MCF 10A (cell line): ENCODE measurements at regions not wholly inside any gene's neighbourhood (a gene's known extent, or its start where the extent isn't known, plus 50 kb on each side); places are given as distances from the start of the nearest gene placed in this dataset.
A peak's percentile ranks its signal among the peaks of the same experiment; 100 is the strongest.

ENCODE experiments used
- BruUV-seq: library from RNA; stranded (reverse); fragments of 400-500 nt; replicated peaks from 2 replicates; lab custom pipeline; 2021; lab: Mats Ljungman, UMichigan
- CTCF ChIA-PET: fragments of 300-600 bp; sonication (Branson Sonifier 250); formaldehyde crosslinking; extraction: SDS; loops from one replicate; lab custom pipeline; 2021; ENCODE audit warnings: antibody characterized with exemption, inconsistent platforms; lab: Yijun Ruan, JAX
- POLR2A ChIA-PET: fragments of 300-600, 350-650 bp; sonication (Branson Sonifier 250); formaldehyde crosslinking; extraction: SDS; loops from one replicate; lab custom pipeline; 2020; ENCODE audit warnings: antibody characterized with exemption, inconsistent platforms; lab: Yijun Ruan, JAX
- DNase-seq: peaks from one replicate; pipeline ENCODE4 v3.0.0-alpha.2; 2018; ENCODE audit not compliant: unreplicated experiment
- H3K27ac Mint-ChIP-seq: one replicate; pipeline ENCODE4 v1.8.0; 2022; ENCODE audit warnings: mild to moderate bottlenecking, low read depth, mixed read lengths; ENCODE audit not compliant: unreplicated experiment
- H3K27me3 Mint-ChIP-seq: one replicate; pipeline ENCODE4 v1.8.0; 2022; ENCODE audit warnings: mixed read lengths; ENCODE audit not compliant: insufficient read depth, unreplicated experiment
- H3K36me3 Mint-ChIP-seq: one replicate; pipeline ENCODE4 v1.8.0; 2022; ENCODE audit warnings: mild to moderate bottlenecking, moderate library complexity, mixed read lengths; ENCODE audit not compliant: insufficient read depth, unreplicated experiment
- H3K4me1 Mint-ChIP-seq: one replicate; pipeline ENCODE4 v1.8.0; 2022; ENCODE audit warnings: mixed read lengths; ENCODE audit not compliant: insufficient read depth, unreplicated experiment
- H3K4me3 Mint-ChIP-seq: one replicate; pipeline ENCODE4 v1.8.0; 2022; ENCODE audit warnings: mild to moderate bottlenecking, moderate library complexity, mixed read lengths; ENCODE audit not compliant: unreplicated experiment
- H3K9me3 Mint-ChIP-seq: one replicate; pipeline ENCODE4 v1.8.0; 2022; ENCODE audit warnings: mixed read lengths; ENCODE audit not compliant: unreplicated experiment
- intact Hi-C: fragments of 100-400 bp; cut with micrococcal nuclease; formaldehyde crosslinking; loops from 2 replicates; pipeline ENCODE4 v1.14.1; 2022
- TF ChIP-seq, protein P1 (sequence below): fragments of 200-600 bp; IDR thresholded peaks from one replicate; pipeline ENCODE4 v1.8.0; 2022; ENCODE audit warnings: antibody characterized with exemption, mild to moderate bottlenecking; ENCODE audit not compliant: unreplicated experiment

DNA sequence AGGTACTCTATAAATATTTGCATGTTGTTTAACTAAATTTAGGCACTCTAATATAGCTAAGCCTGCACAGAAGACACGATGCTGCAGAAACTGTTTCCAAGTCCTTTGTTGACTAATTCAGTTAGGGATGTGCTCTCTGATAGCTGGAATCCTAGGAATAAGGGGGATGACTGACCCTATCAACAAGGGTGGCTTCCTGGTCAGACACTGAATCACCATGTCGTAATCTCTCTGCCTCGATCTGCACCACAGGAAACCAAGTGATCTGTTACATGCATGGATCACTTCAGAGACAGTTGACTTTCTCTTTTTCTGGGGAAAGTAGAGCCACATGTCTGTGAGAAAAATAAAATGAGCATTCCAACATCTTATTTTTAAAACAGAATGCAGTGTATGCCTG, 169.1 kb downstream of the GUCY2F start:
- Mint-ChIP-seq H3K4me3 (no peak overlapping the region), H3K4me1 (no peaks in the 10 kb centered on the region), H3K27me3 (peaks cover 75% of the 10 kb centered on the region), H3K27ac (no peak overlapping the region), H3K36me3 (no peaks in the 10 kb centered on the region), H3K9me3 (no peaks in the 10 kb centered on the region)
- TF ChIP-seq, protein P1, sequence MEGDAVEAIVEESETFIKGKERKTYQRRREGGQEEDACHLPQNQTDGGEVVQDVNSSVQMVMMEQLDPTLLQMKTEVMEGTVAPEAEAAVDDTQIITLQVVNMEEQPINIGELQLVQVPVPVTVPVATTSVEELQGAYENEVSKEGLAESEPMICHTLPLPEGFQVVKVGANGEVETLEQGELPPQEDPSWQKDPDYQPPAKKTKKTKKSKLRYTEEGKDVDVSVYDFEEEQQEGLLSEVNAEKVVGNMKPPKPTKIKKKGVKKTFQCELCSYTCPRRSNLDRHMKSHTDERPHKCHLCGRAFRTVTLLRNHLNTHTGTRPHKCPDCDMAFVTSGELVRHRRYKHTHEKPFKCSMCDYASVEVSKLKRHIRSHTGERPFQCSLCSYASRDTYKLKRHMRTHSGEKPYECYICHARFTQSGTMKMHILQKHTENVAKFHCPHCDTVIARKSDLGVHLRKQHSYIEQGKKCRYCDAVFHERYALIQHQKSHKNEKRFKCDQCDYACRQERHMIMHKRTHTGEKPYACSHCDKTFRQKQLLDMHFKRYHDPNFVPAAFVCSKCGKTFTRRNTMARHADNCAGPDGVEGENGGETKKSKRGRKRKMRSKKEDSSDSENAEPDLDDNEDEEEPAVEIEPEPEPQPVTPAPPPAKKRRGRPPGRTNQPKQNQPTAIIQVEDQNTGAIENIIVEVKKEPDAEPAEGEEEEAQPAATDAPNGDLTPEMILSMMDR: no peak
- ChIA-PET CTCF (no interaction called here), POLR2A (interaction anchor here (0.6 kb wide), 1 partner anchor 41 kb away, joined by 3 read pairs; no protein-coding TSS in a partner anchor)
- BruUV-seq: no TSS peak
- DNase-seq: peak; percentile 20
- intact Hi-C loops: no loop called here

DNA sequence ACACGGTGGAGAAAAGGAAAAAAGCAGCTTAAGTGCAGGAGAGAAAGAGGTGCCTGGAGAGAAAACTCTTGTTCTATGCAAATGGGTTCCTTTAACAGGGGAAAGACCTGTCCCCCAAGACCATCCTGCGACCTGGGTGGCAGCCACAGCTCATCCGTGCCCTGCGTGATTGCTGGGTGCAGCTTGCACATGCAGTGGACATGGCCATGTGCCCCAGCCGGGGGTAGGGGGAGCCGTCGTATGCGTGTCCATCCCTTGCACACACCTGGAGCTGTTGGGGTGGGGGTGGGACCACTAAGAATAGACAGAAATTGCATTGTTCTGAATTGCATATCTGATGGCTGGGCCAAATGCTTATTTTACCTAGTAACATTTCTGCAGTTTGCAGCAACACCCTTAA, 171.9 kb downstream of the GUCY2F start:
- no peaks in the 10 kb centered on the region for H3K36me3 Mint-ChIP-seq
- POLR2A ChIA-PET: no interaction called here
- intact Hi-C loops: no loop called here
- H3K27me3 Mint-ChIP-seq: peaks cover 79% of the 10 kb centered on the region
- no peak for DNase-seq
- CTCF ChIA-PET: no interaction called here
- no peaks in the 10 kb centered on the region for H3K4me1 Mint-ChIP-seq
- no TSS peak for BruUV-seq
- no peaks in the 10 kb centered on the region for H3K9me3 Mint-ChIP-seq
- TF ChIP-seq, protein P1: no peak
- no peak overlapping the region for H3K4me3 Mint-ChIP-seq
- no peak overlapping the region for H3K27ac Mint-ChIP-seq

DNA sequence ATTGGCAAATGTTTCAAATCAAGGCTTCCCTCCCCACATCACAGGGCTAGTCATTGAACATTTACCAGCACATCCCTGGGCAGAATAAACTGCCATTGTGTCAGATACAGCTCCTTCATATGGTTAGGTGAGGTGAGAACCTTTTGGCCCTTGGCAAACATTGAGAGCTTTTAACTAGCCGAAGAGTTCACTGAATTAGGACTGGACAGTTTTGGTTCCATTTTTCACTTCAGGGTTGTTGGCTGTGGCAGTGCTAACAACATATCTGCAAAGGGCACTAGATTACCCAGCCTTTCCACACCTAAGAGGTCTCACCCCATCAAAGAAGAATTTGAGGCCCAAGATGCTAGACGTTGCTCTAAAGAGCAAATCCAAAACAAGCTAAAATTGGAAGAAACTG, 180.7 kb downstream of the GUCY2F start:
- ChIA-PET POLR2A (interaction anchor here (0.6 kb wide), 1 partner anchor 55 kb away, joined by 3 read pairs; no protein-coding TSS in a partner anchor), CTCF (no interaction called here)
- no TSS peak for BruUV-seq
- DNase-seq: no peak
- Mint-ChIP-seq H3K4me1 (peaks cover 5% of the 10 kb centered on the region), H3K36me3 (no peaks in the 10 kb centered on the region), H3K4me3 (no peak overlapping the region), H3K9me3 (no peaks in the 10 kb centered on the region), H3K27me3 (peaks cover 80% of the 10 kb centered on the region), H3K27ac (no peak overlapping the region)
- TF ChIP-seq, protein P1: no peak
- intact Hi-C loops: no loop called here

DNA sequence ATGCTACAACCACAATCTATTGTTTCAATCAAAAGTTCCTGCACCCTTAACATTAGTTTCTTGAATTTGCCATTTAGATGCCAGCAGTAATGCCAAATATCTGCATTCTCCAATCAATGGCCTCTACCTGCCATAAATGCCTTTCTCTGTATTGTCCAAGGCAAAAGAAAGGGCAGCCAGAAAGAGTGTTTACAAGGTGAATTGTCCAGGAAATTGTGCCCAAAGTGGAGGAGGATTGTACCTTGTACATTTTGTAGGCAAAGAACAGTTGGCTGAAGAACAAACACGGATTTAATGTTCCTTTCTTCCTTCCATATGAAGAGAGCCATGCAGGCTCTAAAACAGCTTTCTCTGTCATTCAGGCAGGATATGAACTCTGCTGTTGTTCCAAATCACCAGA, 181.5 kb downstream of the GUCY2F start:
- H3K36me3 Mint-ChIP-seq: no peaks in the 10 kb centered on the region
- ChIA-PET POLR2A (no interaction called here), CTCF (no interaction called here)
- H3K4me3 Mint-ChIP-seq: no peak overlapping the region
- no peak overlapping the region for H3K27ac Mint-ChIP-seq
- intact Hi-C loops: no loop called here
- peaks cover 5% of the 10 kb centered on the region for H3K4me1 Mint-ChIP-seq
- no peak for DNase-seq
- TF ChIP-seq, protein P1: no peak
- H3K9me3 Mint-ChIP-seq: no peaks in the 10 kb centered on the region
- H3K27me3 Mint-ChIP-seq: peaks cover 76% of the 10 kb centered on the region
- no TSS peak for BruUV-seq
